Nephron progenitor cell (in vitro differentiated cells): ENCODE measurements at regions not wholly inside any gene's neighbourhood (a gene's known extent, or its start where the extent isn't known, plus 50 kb on each side); places are given as distances from the start of the nearest gene placed in this dataset.

Source experiments
- DNase-seq: peaks from one replicate; pipeline ENCODE4 v3.0.0; 2021
- H3K27ac Mint-ChIP-seq: 2 replicates; pipeline ENCODE4 v1.8.0; 2021; ENCODE audit warnings: mild to moderate bottlenecking, moderate library complexity, mixed read lengths
- H3K27me3 Mint-ChIP-seq: 2 replicates; pipeline ENCODE4 v1.8.0; 2021; ENCODE audit warnings: mild to moderate bottlenecking, low read depth, mixed read lengths; ENCODE audit not compliant: poor library complexity
- H3K36me3 Mint-ChIP-seq: 2 replicates; pipeline ENCODE4 v1.8.0; 2021; ENCODE audit warnings: low read depth, mixed read lengths
- H3K4me1 Mint-ChIP-seq: 2 replicates; pipeline ENCODE4 v1.8.0; 2021; ENCODE audit warnings: mixed read lengths
- H3K4me3 Mint-ChIP-seq: 2 replicates; pipeline ENCODE4 v1.8.0; 2021; ENCODE audit warnings: mild to moderate bottlenecking, moderate library complexity, mixed read lengths
- H3K9me3 Mint-ChIP-seq: 2 replicates; pipeline ENCODE4 v1.8.0; 2021; ENCODE audit warnings: mild to moderate bottlenecking, moderate library complexity, mixed read lengths
- CTCF ChIP-seq: fragments of 200-600 bp; sonication (generic); IDR thresholded peaks from 2 replicates; pipeline ENCODE4 v1.5.0; 2021; ENCODE audit warnings: antibody characterized with exemption

- Mint-ChIP-seq H3K4me1 (peaks cover 19% of the 10 kb centered on the region), H3K4me3 (no peak overlapping the region), H3K36me3 (no peaks in the 10 kb centered on the region), H3K27ac (no peak overlapping the region), H3K27me3 (peaks cover 26% of the 10 kb centered on the region), H3K9me3 (peaks cover 4% of the 10 kb centered on the region)
- DNase-seq = no peak
- no peak for TF ChIP-seq CTCF
Measured at GRCh38 chr10:130867446-130868194, 443.9 kb downstream of the TCERG1L start.

GRCh38 chr10:130869179-130869841, 442.2 kb downstream of the TCERG1L start:
- Mint-ChIP-seq H3K4me3 (no peak overlapping the region), H3K27ac (no peak overlapping the region), H3K27me3 (peaks cover 34% of the 10 kb centered on the region), H3K9me3 (peaks cover 4% of the 10 kb centered on the region), H3K36me3 (no peaks in the 10 kb centered on the region), H3K4me1 (peaks cover 19% of the 10 kb centered on the region)
- TF ChIP-seq CTCF = no peak
- DNase-seq = no peak

- no peak for DNase-seq
- no peak for TF ChIP-seq CTCF
- peaks cover 9% of the 10 kb centered on the region for H3K4me1 Mint-ChIP-seq
- no peak overlapping the region for H3K27ac Mint-ChIP-seq
- H3K9me3 Mint-ChIP-seq = peaks cover 4% of the 10 kb centered on the region
- H3K27me3 Mint-ChIP-seq = peaks cover 36% of the 10 kb centered on the region
- H3K4me3 Mint-ChIP-seq = no peak overlapping the region
- H3K36me3 Mint-ChIP-seq = no peaks in the 10 kb centered on the region
Measured at GRCh38 chr10:130871406-130871805, 440.1 kb downstream of the TCERG1L start.

- peaks cover 41% of the 10 kb centered on the region for H3K27me3 Mint-ChIP-seq
- no peak overlapping the region for H3K27ac Mint-ChIP-seq
- no peaks in the 10 kb centered on the region for H3K36me3 Mint-ChIP-seq
- DNase-seq = no peak
- no peak for TF ChIP-seq CTCF
- peaks cover 25% of the 10 kb centered on the region for H3K4me1 Mint-ChIP-seq
- no peak overlapping the region for H3K4me3 Mint-ChIP-seq
- peaks cover 4% of the 10 kb centered on the region for H3K9me3 Mint-ChIP-seq
Measured at GRCh38 chr10:130873636-130874035, 437.9 kb downstream of the TCERG1L start.

- H3K4me1 Mint-ChIP-seq = peaks cover 21% of the 10 kb centered on the region
- peaks cover 4% of the 10 kb centered on the region for H3K9me3 Mint-ChIP-seq
- TF ChIP-seq CTCF = no peak
- DNase-seq = no peak
- H3K27ac Mint-ChIP-seq = no peak overlapping the region
- H3K4me3 Mint-ChIP-seq = no peak overlapping the region
- no peaks in the 10 kb centered on the region for H3K36me3 Mint-ChIP-seq
- peaks cover 40% of the 10 kb centered on the region for H3K27me3 Mint-ChIP-seq
Measured at GRCh38 chr10:130875116-130875515, 436.4 kb downstream of the TCERG1L start.
